Keratinocyte (primary cell): ENCODE measurements at regions not wholly inside any gene's neighbourhood (a gene's known extent, or its start where the extent isn't known, plus 50 kb on each side); places are given as distances from the start of the nearest gene placed in this dataset.

Experiments used
- CTCF ChIP-seq, 3 experiments: IDR thresholded peaks in 1 of 3; conservative IDR thresholded peaks in 1 of 3; optimal IDR thresholded peaks in 1 of 3; 2 replicates in 2 of 3; 3 replicates in 1 of 3; pipeline versions ENCODE3 to v1.5.1; 2011; ENCODE audit warnings: low read length in 3 of 3, mild to moderate bottlenecking in 3 of 3, moderate library complexity in 2 of 3, control low read depth in 1 of 3, inconsistent platforms in 1 of 3; ENCODE audit not compliant: insufficient read depth in 2 of 3; ENCODE audit errors: extremely low read depth in 1 of 3
- EZH2 ChIP-seq: IDR thresholded peaks from one replicate; pipeline ENCODE4 v1.6.1; 2012; ENCODE audit warnings: inconsistent platforms, mild to moderate bottlenecking, low read length, moderate library complexity

- TF ChIP-seq CTCF (optimal IDR thresholded peaks at IDR 0.05 in 1 of 3, IDR thresholded peaks at IDR 0.05 in 1 of 3, conservative IDR thresholded peaks at IDR 0.05 in 1 of 3; ENCODE audit: extremely low read depth in 1 of 3, insufficient read depth in 2 of 3, low read length in 3 of 3) (no peak), EZH2 (no peak)
Measured at GRCh38 chrX:109266034-109266433, 215.9 kb downstream of the GUCY2F start.
